ENCODE measurements at regions not wholly inside any gene's neighbourhood (a gene's known extent, or its start where the extent isn't known, plus 50 kb on each side); places are given as distances from the start of the nearest gene placed in this dataset.
A peak's percentile ranks its signal among the peaks of the same experiment; 100 is the strongest.

GRCh38 chr17:14693382-14693781 is 392.5 kb downstream of the HS3ST3B1 start:
- Histone ChIP-seq H3K27ac (no peak overlapping the region), H3K36me3 (no peaks in the 10 kb centered on the region), H3K4me3 (no peak overlapping the region), H3K9me3 (ENCODE audit: low read depth) (no peaks in the 10 kb centered on the region), H3K4me1 (ENCODE audit: low read depth) (no peaks in the 10 kb centered on the region), H3K27me3 (no peaks in the 10 kb centered on the region)
- DNase-seq (ENCODE audit: low read depth in 1 of 2, low spot score in 1 of 2), result no peak
- no peak for TF ChIP-seq CTCF (IDR thresholded peaks at IDR 0.05; ENCODE audit: low read depth, low read length)

- Histone ChIP-seq H3K4me3 (no peak overlapping the region), H3K27ac (no peak overlapping the region), H3K36me3 (no peaks in the 10 kb centered on the region), H3K27me3 (no peaks in the 10 kb centered on the region), H3K9me3 (ENCODE audit: low read depth) (no peaks in the 10 kb centered on the region), H3K4me1 (ENCODE audit: low read depth) (no peaks in the 10 kb centered on the region)
- DNase-seq (ENCODE audit: low read depth in 1 of 2, low spot score in 1 of 2), result no peak
- no peak for TF ChIP-seq CTCF (IDR thresholded peaks at IDR 0.05; ENCODE audit: low read depth, low read length)
These were observed 389.8 kb downstream of the HS3ST3B1 start for GRCh38 chr17:14690704-14691103.

- peak; percentile 9 for TF ChIP-seq CTCF (IDR thresholded peaks at IDR 0.05; ENCODE audit: low read depth, low read length)
- Histone ChIP-seq H3K36me3 (no peaks in the 10 kb centered on the region), H3K4me3 (no peak overlapping the region), H3K4me1 (ENCODE audit: low read depth) (no peaks in the 10 kb centered on the region), H3K27me3 (no peaks in the 10 kb centered on the region), H3K9me3 (ENCODE audit: low read depth) (no peaks in the 10 kb centered on the region), H3K27ac (no peak overlapping the region)
- no peak for DNase-seq (ENCODE audit: low read depth in 1 of 2, low spot score in 1 of 2)
These were observed 387.3 kb downstream of the HS3ST3B1 start for GRCh38 chr17:14688134-14688533.

GRCh38 chr17:14672830-14673229 is 371.9 kb downstream of the HS3ST3B1 start:
- no peak for TF ChIP-seq CTCF (IDR thresholded peaks at IDR 0.05; ENCODE audit: low read depth, low read length)
- Histone ChIP-seq H3K9me3 (ENCODE audit: low read depth) (no peaks in the 10 kb centered on the region), H3K27me3 (no peaks in the 10 kb centered on the region), H3K36me3 (no peaks in the 10 kb centered on the region), H3K27ac (no peak overlapping the region), H3K4me1 (ENCODE audit: low read depth) (no peaks in the 10 kb centered on the region), H3K4me3 (no peak overlapping the region)
- DNase-seq (ENCODE audit: low read depth in 1 of 2, low spot score in 1 of 2), result peak; percentile 4 to 91

- Histone ChIP-seq H3K9me3 (ENCODE audit: low read depth) (no peaks in the 10 kb centered on the region), H3K4me3 (no peak overlapping the region), H3K36me3 (no peaks in the 10 kb centered on the region), H3K4me1 (ENCODE audit: low read depth) (no peaks in the 10 kb centered on the region), H3K27ac (no peak overlapping the region), H3K27me3 (no peaks in the 10 kb centered on the region)
- no peak for DNase-seq (ENCODE audit: low read depth in 1 of 2, low spot score in 1 of 2)
- TF ChIP-seq CTCF (IDR thresholded peaks at IDR 0.05; ENCODE audit: low read depth, low read length), result no peak
These were observed 370.0 kb downstream of the HS3ST3B1 start for GRCh38 chr17:14670861-14671260.

- H3K9me3 ChIP-seq (ENCODE audit: low read depth), result no peaks in the 10 kb centered on the region
- H3K27me3 ChIP-seq, result no peaks in the 10 kb centered on the region
- no peak for TF ChIP-seq CTCF (IDR thresholded peaks at IDR 0.05; ENCODE audit: low read depth, low read length)
- H3K27ac ChIP-seq, result no peak overlapping the region
- no peaks in the 10 kb centered on the region for H3K36me3 ChIP-seq
- DNase-seq (ENCODE audit: low read depth in 1 of 2, low spot score in 1 of 2), result no peak
- no peaks in the 10 kb centered on the region for H3K4me1 ChIP-seq (ENCODE audit: low read depth)
- no peak overlapping the region for H3K4me3 ChIP-seq
These were observed 363.6 kb downstream of the HS3ST3B1 start for GRCh38 chr17:14664511-14664910.

Data from cardiac muscle cell (in vitro differentiated cells and primary cell).